GM18873 (cell line): ENCODE measurements at regions not wholly inside any gene's neighbourhood (a gene's known extent, or its start where the extent isn't known, plus 50 kb on each side); places are given as distances from the start of the nearest gene placed in this dataset.
A peak's percentile ranks its signal among the peaks of the same experiment; 100 is the strongest.

Source experiments
- ATAC-seq: cut with Tn5 transposase; IDR thresholded peaks from one replicate; pipeline ENCODE4 v1.9.1; 2021; ENCODE audit warnings: mild to moderate bottlenecking, moderate library complexity, moderate number of reproducible peaks; ENCODE audit not compliant: unreplicated experiment, low FRiP score

GRCh38 chr5:57680686-57681085 lies 198.1 kb upstream of the ACTBL2 start:
- ATAC-seq, result no peak

- ATAC-seq, result no peak
Observed at GRCh38 chr5:57677235-57677634, 194.6 kb upstream of the ACTBL2 start.

- no peak for ATAC-seq
Observed at GRCh38 chr5:57676222-57677098, 193.8 kb upstream of the ACTBL2 start.

DNA sequence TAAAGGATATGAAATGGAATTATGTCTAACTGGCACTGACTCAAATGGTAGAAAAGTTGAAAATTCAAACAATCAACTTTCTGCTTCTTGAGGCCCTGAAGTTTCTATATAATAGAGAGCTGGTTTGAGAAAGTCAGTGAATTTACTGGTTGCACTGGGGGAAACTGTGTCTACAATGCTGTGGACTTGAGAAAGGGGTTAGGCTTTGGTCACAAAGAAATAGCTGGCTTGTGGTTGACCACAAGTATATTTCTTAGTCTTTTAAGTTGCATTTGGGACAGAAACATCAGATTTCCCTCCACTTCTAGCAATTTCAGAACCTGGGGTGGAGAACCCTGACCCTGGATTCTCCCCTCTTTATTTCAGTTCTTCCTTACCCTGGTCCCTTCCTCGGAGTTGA lies 192.6 kb upstream of the ACTBL2 start:
- no peak for ATAC-seq

- ATAC-seq, result no peak
Observed at GRCh38 chr5:57671371-57671770, 188.8 kb upstream of the ACTBL2 start.

DNA sequence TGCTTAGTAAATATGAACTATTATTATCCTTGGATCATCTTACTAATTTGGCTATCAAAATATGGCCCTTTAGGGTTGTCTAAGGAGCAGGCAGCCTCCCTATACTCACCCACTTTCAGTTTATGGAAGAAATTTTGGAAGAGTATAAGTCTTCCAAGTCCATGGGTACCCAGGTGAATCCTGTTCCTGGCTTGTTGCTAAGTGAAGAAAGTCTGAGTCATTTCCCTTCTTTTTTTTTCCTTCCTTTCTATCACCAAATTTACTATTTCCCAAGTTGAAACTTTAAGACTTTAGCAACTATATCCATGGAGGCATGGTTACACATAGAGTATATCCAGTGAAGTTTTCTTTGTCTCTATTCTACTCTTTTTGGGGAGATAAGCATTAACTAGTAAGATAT lies 184.0 kb upstream of the ACTBL2 start:
- ATAC-seq, result no peak

DNA sequence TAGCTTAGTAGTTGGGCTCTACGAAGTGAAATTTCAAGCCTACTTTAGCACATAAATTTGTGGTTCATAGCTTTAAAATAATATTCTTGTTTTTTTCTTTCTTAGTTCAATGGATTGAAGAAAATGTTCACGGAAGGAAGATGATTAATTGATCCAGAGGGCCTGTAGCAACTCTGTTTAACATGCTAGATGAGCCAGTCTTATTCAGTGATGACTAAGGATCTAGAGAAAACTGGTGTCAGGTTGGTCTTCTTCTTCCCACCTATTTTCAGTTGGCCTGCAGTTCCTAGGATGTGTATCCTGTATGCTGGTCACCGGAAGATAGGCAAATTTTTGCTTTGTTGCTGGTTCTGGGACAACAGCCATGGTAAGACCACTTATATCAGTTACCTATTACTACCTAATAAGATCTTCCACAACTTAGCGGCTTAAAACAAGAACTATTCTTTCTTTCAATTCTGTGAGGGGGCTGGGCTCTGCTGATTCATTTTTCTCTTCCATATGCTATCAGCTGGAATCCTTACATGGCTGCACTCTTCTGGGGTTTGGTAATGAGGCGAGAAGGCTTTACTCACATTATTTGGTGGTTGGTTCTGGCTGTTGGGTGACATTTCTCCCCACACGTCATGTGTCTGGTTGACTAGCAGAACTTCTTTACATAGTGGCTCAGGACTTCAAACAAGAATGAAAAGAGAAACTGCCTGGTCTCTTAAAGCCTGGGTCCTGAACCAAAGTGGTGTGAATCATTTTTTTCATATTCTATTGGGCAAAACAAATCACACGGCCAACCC lies 182.7 kb upstream of the ACTBL2 start:
- ATAC-seq, result no peak

DNA sequence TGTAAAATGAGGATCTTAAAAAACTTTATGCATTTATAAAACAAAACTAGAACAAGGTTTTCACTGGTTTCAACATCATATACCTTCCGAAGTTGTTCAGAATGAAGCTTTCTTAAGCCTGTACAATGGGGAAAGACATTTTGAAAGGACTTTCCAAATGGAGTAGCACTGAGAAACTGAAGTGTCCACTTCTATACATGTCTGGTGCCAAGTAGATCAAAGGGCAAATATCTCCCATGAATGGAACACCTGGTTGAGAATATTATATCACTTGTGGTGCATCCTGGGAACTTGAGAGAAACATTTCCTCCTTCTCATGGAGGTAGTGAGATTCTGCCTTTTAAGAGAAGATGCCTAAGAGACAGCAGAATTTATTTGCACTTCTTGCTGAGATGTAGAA lies 182.1 kb upstream of the ACTBL2 start:
- ATAC-seq, result no peak

DNA sequence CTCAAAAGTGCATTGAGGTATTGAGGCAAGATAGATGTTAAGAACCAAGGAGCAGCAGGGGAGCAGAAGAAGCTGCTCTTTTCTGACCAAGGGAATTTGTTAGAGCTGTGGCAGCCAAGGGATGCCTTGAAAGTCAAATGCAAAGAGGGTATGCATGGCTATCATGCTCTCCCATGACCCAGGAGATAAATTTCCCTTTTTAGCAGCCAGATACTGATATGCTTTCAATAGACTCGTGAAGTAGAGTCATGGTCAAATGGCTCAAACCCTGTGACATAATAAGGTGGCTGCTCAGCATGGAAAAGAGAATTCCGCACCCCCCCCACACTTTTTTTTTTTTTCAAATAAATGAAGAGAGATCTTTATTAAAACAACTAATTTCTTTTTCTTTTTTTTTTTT lies 180.9 kb upstream of the ACTBL2 start:
- no peak for ATAC-seq

- no peak for ATAC-seq
Observed at GRCh38 chr5:57662991-57663390, 180.4 kb upstream of the ACTBL2 start.

GRCh38 chr5:57659886-57660285 lies 177.3 kb upstream of the ACTBL2 start:
- ATAC-seq, result no peak

- ATAC-seq, result no peak
Observed at GRCh38 chr5:57658018-57658417, 175.4 kb upstream of the ACTBL2 start.

GRCh38 chr5:57655228-57655627 lies 172.6 kb upstream of the ACTBL2 start:
- ATAC-seq, result no peak

DNA sequence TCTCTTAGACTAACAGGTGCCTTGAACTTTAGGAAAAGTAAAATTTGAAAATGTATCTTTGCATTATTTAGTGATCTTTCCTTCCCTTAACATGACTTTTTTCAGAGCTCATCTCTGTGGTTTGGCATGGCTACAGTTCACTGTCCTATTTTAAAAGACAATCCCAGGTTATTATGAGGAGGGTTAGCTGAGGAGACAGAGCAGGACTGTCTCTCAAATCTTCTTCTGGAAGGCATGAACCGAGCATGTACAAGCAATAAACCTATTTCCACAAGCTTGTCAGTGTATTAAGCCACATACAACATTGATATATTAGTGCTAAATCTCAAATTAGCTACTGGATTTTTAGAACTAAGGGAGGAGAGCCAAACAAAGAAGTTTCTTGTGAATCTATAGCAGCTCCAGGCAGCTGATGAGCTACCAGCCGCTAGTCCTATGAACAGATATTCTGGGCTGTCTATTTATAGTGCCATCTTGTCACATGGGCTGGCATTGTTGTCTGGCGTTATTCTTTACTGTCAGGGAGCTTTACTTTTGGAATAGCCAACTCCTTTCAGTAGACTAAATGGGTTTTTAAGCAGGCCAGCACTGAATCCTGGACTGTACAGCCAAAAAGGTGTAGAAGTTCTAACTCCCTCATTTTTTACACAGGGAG lies 171.2 kb upstream of the ACTBL2 start:
- no peak for ATAC-seq

DNA sequence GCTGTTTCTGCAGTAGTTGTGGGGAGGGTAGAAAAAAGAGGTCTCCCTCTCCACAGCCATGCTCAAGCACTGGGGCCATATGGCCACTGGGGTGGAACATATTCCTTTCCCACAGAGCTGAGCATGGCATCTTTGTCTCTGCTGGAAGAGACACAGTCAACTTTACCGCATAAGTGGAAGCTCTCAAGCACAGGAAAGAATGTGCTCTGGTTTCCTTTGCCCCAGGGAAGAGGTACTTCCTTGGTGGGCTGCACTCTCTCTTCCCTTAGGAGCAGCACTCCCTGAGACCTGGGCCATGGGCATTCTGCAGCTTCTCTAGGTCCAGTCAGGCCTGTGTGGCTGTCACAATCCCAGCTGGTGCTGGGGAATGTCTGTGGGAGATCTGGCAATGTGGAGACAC lies 168.5 kb upstream of the ACTBL2 start:
- ATAC-seq, result no peak

DNA sequence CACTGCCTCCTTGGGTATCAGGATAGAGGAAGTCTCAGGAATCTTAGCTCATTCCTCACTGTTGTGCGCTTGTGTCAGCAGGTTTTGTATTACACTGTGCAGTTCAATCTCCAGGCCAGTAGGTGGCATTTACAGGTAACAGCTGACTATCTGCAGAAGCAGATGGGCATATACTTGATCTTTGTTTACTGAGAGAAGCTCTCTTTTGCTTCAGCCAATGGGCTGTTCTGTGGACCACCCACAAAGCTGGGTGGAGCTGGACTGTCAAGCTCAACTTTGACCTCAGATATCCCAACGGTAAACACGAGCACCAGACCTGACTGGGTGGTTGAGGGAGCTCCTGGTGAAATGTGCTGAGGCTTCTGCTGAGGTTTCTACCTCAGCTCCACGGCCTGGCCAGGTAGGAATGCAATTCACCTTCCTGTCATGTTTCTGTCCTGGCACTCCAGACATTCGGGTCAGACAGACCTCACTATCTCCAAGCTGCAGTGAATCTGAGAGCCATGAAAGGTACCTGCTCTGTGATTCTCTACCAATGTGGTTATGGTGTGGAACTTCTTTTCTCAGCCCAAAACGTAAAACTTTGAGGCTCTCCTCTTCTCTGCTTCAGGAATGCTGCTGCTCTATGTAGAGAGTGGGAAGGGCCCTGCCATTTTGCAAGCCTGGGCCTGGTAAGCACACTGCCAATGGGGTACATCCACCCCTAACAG lies 167.9 kb upstream of the ACTBL2 start:
- peak; percentile 92 for ATAC-seq

- ATAC-seq, result no peak
Observed at GRCh38 chr5:57642698-57643097, 160.1 kb upstream of the ACTBL2 start.

GRCh38 chr5:57642066-57642465 lies 159.5 kb upstream of the ACTBL2 start:
- ATAC-seq, result no peak

- ATAC-seq, result no peak
Observed at GRCh38 chr5:57635146-57635777, 152.7 kb upstream of the ACTBL2 start.

- no peak for ATAC-seq
Observed at GRCh38 chr5:57632937-57633336, 150.3 kb upstream of the ACTBL2 start.
